IgD-negative memory B cell (primary cell): ENCODE measurements at regions not wholly inside any gene's neighbourhood (a gene's known extent, or its start where the extent isn't known, plus 50 kb on each side); places are given as distances from the start of the nearest gene placed in this dataset.
"Not testable (repeated sequence)": the region's sequence is repeated elsewhere in the genome, so short reads cannot be mapped to it uniquely, and the experiment has no call there.

Source experiments
- H3K27ac Mint-ChIP-seq, 3 donors: one replicate each; pipeline ENCODE4 v1.8.0; 2020 to 2022; ENCODE audit warnings: mild to moderate bottlenecking in 3 of 3, mixed read lengths in 3 of 3, moderate library complexity in 1 of 3
- H3K27me3 Mint-ChIP-seq: one replicate; pipeline ENCODE4 v1.8.0; 2021; ENCODE audit warnings: mixed read lengths
- H3K36me3 Mint-ChIP-seq: one replicate; pipeline ENCODE4 v1.8.0; 2020; ENCODE audit warnings: mild to moderate bottlenecking, mixed read lengths
- H3K4me1 Mint-ChIP-seq, 3 donors: one replicate each; pipeline ENCODE4 v1.8.0; 2020 to 2022; ENCODE audit warnings: mixed read lengths in 3 of 3, mild to moderate bottlenecking in 1 of 3
- H3K4me3 Mint-ChIP-seq, 4 donors: one replicate each; pipeline ENCODE4 v1.8.0; 2020 to 2022; ENCODE audit warnings: mild to moderate bottlenecking in 4 of 4, mixed read lengths in 4 of 4, moderate library complexity in 3 of 4
- H3K9me3 Mint-ChIP-seq, 3 donors: one replicate each; pipeline ENCODE4 v1.8.0; 2020 to 2021; ENCODE audit warnings: mixed read lengths in 3 of 3, mild to moderate bottlenecking in 1 of 3

- Mint-ChIP-seq H3K9me3 (peaks cover 0 to 1% (median 0%) of the 10 kb centered on the region in 3 donors), H3K4me3 (no peak overlapping the region), H3K36me3 (no peaks in the 10 kb centered on the region), H3K4me1 (no peaks in the 10 kb centered on the region), H3K27ac (no peak overlapping the region), H3K27me3 (no peaks in the 10 kb centered on the region)
Measured at GRCh38 chr5:29143266-29143665, 2050.2 kb upstream of the CDH6 start.

DNA sequence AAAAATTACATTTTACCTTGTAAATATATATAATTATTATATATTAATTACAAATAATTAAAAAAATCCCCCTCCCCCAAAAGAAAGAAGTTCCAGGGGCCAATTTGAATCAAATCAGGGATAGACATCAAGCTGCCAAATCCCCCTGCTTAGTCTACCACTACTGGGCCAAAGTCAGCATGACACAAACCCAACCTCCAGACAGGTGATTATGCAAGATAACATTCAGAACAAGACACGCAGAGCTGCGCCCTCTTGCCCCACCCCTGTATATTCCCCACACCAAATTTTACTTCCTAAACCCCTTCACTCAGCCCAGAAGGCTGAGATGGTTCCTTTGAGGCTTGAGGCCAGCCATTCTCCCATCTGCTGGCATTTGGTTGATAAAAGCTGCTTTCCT, 2059.1 kb upstream of the CDH6 start:
- Mint-ChIP-seq H3K27me3 (no peaks in the 10 kb centered on the region), H3K4me1 (no peaks in the 10 kb centered on the region), H3K9me3 (peaks cover 4 to 8% (median 7%) of the 10 kb centered on the region in 3 donors), H3K27ac (no peak overlapping the region), H3K36me3 (no peaks in the 10 kb centered on the region), H3K4me3 (no peak overlapping the region)

GRCh38 chr5:29131285-29131684, 2062.2 kb upstream of the CDH6 start:
- H3K9me3 Mint-ChIP-seq = peaks cover 7 to 9% (median 7%) of the 10 kb centered on the region in 3 donors
- no peaks in the 10 kb centered on the region for H3K36me3 Mint-ChIP-seq
- no peak overlapping the region for H3K27ac Mint-ChIP-seq
- no peak overlapping the region for H3K4me3 Mint-ChIP-seq
- no peaks in the 10 kb centered on the region for H3K4me1 Mint-ChIP-seq
- H3K27me3 Mint-ChIP-seq = no peaks in the 10 kb centered on the region

DNA sequence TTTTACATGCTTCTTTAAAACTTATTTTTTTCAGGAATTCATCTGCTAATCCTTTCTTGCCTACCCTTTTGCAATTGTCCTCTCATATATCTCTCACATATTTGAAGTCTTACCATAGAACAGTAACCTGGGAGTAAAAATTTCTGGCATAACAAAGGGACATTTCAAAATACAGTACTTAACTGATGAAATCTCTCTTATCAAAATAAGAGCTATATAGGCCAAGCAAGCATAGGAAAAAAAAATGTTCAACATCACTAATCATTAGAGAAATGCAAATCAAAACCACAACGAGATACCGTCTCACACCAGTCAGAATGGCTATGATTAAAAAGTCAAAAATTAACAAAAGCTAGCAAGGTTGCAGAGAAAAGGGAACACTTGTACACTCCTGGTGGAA, 2062.7 kb upstream of the CDH6 start:
- no peak overlapping the region for H3K27ac Mint-ChIP-seq
- no peaks in the 10 kb centered on the region for H3K36me3 Mint-ChIP-seq

GRCh38 chr5:29127524-29128156, 2065.8 kb upstream of the CDH6 start:
- H3K9me3 Mint-ChIP-seq, H3K27ac Mint-ChIP-seq, H3K4me1 Mint-ChIP-seq, H3K27me3 Mint-ChIP-seq, H3K4me3 Mint-ChIP-seq, H3K36me3 Mint-ChIP-seq: not testable (repeated sequence)

More for the DNA sequence above, 2062.7 kb upstream of the CDH6 start:
- H3K4me1 Mint-ChIP-seq = no peaks in the 10 kb centered on the region
- no peaks in the 10 kb centered on the region for H3K27me3 Mint-ChIP-seq
- peaks cover 7 to 9% (median 7%) of the 10 kb centered on the region in 3 donors for H3K9me3 Mint-ChIP-seq
- no peak overlapping the region for H3K4me3 Mint-ChIP-seq

DNA sequence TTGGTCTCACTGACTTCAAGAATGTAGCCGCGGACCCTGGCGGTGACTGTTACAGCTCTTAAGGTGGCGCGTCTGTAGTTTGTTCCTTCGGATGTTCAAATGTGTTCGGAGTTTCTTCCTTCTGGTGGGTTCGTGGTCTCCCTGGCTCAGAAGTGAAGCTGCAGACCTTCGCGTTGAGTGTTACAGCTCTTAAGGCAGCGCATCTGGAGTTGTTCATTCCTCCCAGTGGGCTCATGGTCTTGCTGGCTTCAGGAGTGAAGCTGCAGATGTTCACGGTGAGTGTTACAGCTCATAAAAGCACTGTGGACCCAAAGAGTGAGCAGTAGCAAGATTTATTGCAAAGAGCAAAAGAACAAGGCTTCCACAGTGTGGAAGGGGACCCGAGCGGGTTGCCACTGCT, 2067.0 kb upstream of the CDH6 start:
- not testable (repeated sequence) for H3K36me3 Mint-ChIP-seq, H3K27me3 Mint-ChIP-seq, H3K4me1 Mint-ChIP-seq, H3K4me3 Mint-ChIP-seq, H3K9me3 Mint-ChIP-seq
- H3K27ac Mint-ChIP-seq = peak overlapping the region in 1 of 3 donors; percentile 81

DNA sequence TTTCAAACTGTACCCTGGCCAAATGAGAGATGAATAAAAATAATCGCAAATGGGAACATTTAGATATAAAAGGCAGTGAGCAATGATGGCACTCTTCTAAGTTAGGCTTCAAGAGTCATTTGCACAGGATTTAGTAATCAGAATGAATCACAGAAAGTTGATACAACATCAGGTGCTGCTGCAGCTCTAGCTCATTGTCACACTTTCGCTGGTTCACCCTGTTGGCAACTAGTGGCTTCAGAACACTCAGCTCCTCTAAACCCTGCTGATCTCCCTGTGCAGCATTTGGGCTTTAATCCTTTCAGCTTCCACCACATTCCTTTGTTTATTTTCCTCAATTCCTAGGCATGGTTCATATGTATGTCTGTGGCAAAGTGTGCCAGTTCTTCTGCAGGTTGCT, 2071.2 kb upstream of the CDH6 start:
- Mint-ChIP-seq H3K4me1 (no peaks in the 10 kb centered on the region), H3K27me3 (no peaks in the 10 kb centered on the region), H3K36me3 (no peaks in the 10 kb centered on the region), H3K27ac (no peak overlapping the region), H3K9me3 (peaks cover 0 to 2% (median 2%) of the 10 kb centered on the region in 3 donors), H3K4me3 (no peak overlapping the region)

DNA sequence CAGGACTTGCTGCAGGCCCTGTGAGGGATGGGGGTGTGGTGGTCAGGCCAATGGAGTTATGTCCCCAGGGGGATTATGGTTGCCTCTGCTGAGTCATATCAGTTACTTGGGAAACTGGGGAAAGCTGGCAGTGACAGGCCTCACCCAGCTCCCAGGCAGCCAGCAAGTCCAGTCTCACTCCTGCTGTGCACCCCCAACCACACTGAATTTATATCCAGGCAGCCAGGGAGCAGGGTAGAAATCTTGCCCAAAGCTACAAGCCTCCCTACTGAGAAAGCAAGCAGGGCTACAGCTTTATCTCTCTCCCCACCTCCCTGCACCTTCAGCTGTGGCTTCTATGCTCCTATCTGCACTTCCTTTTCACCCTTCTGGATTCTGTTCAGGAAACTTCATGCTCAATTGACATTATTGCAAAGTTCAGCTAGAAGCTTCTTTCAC, 2076.0 kb upstream of the CDH9 start:
- no peaks in the 10 kb centered on the region for H3K36me3 Mint-ChIP-seq
- no peak overlapping the region for H3K4me3 Mint-ChIP-seq
- peaks cover 3 to 14% (median 6%) of the 10 kb centered on the region in 3 donors for H3K9me3 Mint-ChIP-seq
- H3K4me1 Mint-ChIP-seq = no peaks in the 10 kb centered on the region
- no peaks in the 10 kb centered on the region for H3K27me3 Mint-ChIP-seq
- H3K27ac Mint-ChIP-seq = no peak overlapping the region

DNA sequence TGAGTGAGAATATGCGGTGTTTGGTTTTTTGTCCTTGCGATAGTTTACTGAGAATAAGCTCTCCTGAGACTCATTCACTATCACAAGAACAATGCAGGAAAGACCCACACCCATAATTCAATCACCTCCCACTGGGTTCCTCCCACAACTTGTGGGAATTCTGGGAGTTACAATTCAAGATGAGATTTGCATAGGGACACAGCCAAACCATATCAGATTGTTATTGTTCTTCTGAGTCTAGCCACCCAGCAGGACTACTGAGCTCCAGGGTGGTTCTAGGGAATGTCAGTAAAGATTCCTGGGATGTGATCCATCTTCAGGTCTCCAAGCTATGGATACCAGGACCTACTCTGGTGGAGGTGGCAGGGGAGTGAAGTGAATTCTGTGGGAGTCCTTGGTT, 2075.1 kb upstream of the CDH9 start:
- no peaks in the 10 kb centered on the region for H3K36me3 Mint-ChIP-seq
- H3K9me3 Mint-ChIP-seq = peaks cover 3 to 14% (median 4%) of the 10 kb centered on the region in 3 donors

DNA sequence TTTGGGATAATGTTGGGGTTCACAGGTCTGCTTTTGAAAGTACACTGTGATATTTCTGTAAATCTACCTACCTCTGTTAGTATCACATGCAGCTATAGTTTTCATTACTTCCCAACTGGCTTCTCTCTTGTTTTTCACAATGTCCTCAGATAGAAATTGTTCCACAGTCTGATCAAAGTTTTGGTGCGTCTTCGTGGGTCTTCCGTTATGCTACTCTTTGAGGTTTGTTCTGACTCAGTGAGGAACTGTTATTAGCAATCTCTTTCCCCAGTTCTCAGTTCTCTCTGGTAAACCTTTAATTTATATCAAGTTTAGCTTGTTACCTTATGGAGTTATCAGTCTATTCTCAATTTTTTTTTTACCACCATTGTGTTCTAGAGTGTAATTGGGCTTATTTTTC, 2061.2 kb upstream of the CDH9 start:
- no peaks in the 10 kb centered on the region for H3K27me3 Mint-ChIP-seq
- H3K4me1 Mint-ChIP-seq = no peaks in the 10 kb centered on the region
- H3K4me3 Mint-ChIP-seq = no peak overlapping the region
- peaks cover 0 to 5% (median 3%) of the 10 kb centered on the region in 3 donors for H3K9me3 Mint-ChIP-seq
- H3K36me3 Mint-ChIP-seq = no peaks in the 10 kb centered on the region
- no peak overlapping the region for H3K27ac Mint-ChIP-seq

More for the DNA sequence above, 2075.1 kb upstream of the CDH9 start:
- Mint-ChIP-seq H3K4me3 (no peak overlapping the region), H3K27ac (no peak overlapping the region), H3K4me1 (no peaks in the 10 kb centered on the region), H3K27me3 (no peaks in the 10 kb centered on the region)

DNA sequence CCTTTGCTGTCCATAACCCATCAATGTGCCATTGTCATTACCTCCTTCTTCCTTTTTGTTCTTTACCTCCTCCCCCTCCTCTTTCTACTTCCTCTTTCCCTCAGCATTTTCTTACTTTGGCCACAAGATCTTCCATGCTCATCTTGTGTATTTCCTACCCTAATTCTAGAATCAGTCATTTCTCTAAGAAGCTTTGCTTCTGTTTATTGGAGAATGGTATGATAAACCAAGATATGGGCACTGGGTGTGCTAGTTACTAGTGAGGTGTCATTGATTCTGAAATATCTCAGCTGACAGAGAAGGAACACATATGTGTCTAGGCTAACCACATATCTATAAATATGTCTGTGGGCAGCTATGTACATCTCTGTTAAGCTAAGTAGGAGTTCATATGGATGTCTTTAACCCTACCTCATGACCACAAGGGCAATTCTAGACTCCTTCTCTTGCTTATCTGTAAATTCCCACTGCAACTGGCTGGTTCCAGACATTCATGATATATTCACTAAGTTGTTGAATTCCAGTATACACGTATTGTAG, 2051.3 kb upstream of the CDH9 start:
- H3K9me3 Mint-ChIP-seq = peaks cover 2 to 8% (median 5%) of the 10 kb centered on the region in 3 donors

DNA sequence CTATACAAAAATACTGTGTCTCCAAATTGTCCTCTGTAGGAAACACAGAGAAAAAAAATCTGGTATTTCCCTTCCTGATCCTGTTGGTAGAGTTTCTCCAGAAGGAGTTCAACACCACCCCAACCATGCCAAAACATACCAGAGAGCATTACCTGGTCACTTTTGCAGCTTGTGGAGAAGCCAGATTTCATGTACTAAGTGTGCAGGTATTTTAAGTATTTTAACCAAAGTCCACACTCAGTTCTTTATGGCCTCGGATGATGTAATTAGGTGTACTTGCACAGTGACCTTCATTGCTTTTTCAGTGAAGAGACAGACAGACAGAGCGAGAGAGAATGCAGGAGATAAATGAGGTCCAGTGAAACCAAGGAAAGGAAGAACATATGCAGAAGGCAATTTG, 2046.8 kb upstream of the CDH9 start:
- peaks cover 4 to 8% (median 5%) of the 10 kb centered on the region in 3 donors for H3K9me3 Mint-ChIP-seq
- H3K27ac Mint-ChIP-seq = no peak overlapping the region
- H3K4me3 Mint-ChIP-seq = no peak overlapping the region
- H3K27me3 Mint-ChIP-seq = no peaks in the 10 kb centered on the region
- no peaks in the 10 kb centered on the region for H3K4me1 Mint-ChIP-seq
- H3K36me3 Mint-ChIP-seq = no peaks in the 10 kb centered on the region

More for the DNA sequence above, 2051.3 kb upstream of the CDH9 start:
- Mint-ChIP-seq H3K36me3 (no peaks in the 10 kb centered on the region), H3K27me3 (no peaks in the 10 kb centered on the region), H3K4me3 (no peak overlapping the region), H3K27ac (no peak overlapping the region), H3K4me1 (no peaks in the 10 kb centered on the region)

DNA sequence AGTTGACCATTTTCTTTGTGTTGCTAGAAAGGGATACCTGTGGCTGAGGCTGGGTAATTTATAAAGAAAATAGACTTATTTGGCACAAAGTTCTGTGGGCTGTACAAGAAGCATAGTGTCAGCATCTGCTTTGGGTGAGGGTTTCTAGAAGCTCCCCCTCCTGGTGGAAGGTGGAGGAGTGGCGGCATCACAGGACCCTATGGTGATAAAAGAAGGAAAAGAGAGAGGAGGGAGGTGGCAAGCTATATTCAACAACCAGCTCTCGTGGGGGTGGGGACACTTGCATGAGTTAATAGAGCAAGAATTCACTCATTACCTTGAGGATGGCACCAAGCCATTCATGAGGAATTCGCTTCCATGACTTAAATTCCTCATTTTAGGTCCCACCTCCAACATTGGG, 2041.4 kb upstream of the CDH9 start:
- H3K27ac Mint-ChIP-seq = no peak overlapping the region
- no peaks in the 10 kb centered on the region for H3K27me3 Mint-ChIP-seq
- peaks cover 0 to 6% (median 3%) of the 10 kb centered on the region in 3 donors for H3K9me3 Mint-ChIP-seq
- H3K36me3 Mint-ChIP-seq = no peaks in the 10 kb centered on the region
- H3K4me1 Mint-ChIP-seq = no peaks in the 10 kb centered on the region
- no peak overlapping the region for H3K4me3 Mint-ChIP-seq

- Mint-ChIP-seq H3K27me3 (no peaks in the 10 kb centered on the region), H3K9me3 (peaks cover 3 to 6% (median 5%) of the 10 kb centered on the region in 3 donors), H3K4me3 (no peak overlapping the region), H3K4me1 (no peaks in the 10 kb centered on the region), H3K36me3 (no peaks in the 10 kb centered on the region), H3K27ac (no peak overlapping the region)
Measured at GRCh38 chr5:29077451-29077850, 2039.1 kb upstream of the CDH9 start.

DNA sequence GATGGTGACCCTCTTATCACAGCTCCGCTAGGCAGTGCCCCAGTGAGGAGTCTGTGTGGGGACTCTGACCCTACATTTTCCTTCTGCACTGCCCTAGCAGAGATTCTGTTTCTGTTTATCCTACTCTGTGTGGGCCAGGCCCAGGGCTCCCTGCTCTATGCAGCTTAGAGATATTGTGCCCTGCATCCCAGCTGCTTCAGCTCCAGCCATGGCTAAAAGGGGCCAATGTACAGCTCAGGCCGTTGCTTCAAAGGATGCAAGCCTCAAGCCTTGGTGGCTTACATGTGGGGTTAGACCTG, 2030.7 kb upstream of the CDH9 start:
- no peaks in the 10 kb centered on the region for H3K36me3 Mint-ChIP-seq
- H3K9me3 Mint-ChIP-seq = peaks cover 0 to 7% (median 5%) of the 10 kb centered on the region in 3 donors
- no peaks in the 10 kb centered on the region for H3K4me1 Mint-ChIP-seq
- no peaks in the 10 kb centered on the region for H3K27me3 Mint-ChIP-seq
- H3K27ac Mint-ChIP-seq = no peak overlapping the region
- no peak overlapping the region for H3K4me3 Mint-ChIP-seq

DNA sequence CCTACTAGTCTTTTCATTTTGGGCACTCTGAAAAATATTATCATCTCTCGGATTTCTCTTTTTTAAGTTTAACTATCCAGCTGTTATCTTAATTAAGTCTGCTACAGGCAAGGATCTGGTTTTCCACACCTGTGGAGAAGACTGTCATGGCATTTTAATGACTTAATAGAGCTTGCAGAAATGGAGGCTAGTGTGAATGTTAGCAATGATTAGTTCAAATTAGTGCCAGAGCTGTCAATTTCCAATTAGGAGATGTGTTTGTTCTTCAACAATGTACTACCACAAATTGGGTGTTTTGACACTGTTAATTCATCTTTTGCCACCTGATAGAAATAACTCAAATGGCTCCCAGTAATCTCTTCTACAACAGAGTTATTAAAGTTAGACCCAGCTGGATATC, 2023.0 kb upstream of the CDH9 start:
- no peak overlapping the region for H3K27ac Mint-ChIP-seq
- H3K4me1 Mint-ChIP-seq = no peaks in the 10 kb centered on the region
- no peaks in the 10 kb centered on the region for H3K36me3 Mint-ChIP-seq
- H3K27me3 Mint-ChIP-seq = no peaks in the 10 kb centered on the region
- H3K4me3 Mint-ChIP-seq = no peak overlapping the region
- peaks cover 0 to 7% (median 3%) of the 10 kb centered on the region in 3 donors for H3K9me3 Mint-ChIP-seq
